ENCODE measurements at regions not wholly inside any gene's neighbourhood (a gene's known extent, or its start where the extent isn't known, plus 50 kb on each side); places are given as distances from the start of the nearest gene placed in this dataset.
A peak's percentile ranks its signal among the peaks of the same experiment; 100 is the strongest.
"Not testable (repeated sequence)": the region's sequence is repeated elsewhere in the genome, so short reads cannot be mapped to it uniquely, and the experiment has no call there.

DNA sequence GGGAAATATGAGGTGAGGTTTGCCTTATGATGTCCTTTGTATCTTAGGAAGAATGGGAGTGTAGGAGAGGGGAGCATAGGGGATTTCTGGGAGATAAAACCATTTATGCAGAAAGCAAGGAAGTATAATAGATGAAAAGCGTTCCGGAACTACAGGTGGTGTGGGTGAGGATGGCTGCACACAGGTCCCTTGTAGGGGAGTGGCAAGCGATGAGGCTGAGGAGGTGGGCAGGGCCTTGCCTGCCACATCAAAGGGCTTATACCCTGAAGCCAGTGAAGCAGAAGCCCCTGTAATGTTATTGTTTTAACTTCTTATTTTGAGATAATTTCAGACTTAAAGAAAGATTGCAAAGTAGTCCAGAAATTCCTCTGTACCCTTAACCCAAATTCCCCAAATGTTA lies 107.3 kb upstream of the IKBKE start:
- DNase-seq (ENCODE audit: low read depth) = not testable (repeated sequence)

DNA sequence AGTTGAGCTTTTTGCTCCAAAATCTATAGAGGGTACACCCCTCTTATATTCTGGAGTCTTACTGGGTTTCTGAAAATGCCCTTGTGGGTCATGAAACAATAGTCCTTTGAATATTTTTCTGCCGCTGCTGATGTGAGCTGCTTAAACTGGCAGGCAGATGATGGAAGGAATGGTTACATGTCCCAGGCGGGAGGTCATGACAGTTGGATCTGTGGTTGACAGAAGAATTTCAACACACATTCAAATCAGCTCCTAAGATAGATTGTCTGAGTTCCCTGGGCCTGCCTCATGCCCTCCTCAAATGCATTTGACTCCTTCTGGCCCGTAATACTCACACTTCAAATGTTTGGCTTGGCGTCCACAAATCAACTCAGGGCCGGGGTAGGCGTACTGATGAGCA lies 105.0 kb upstream of the IKBKE start:
- not testable (repeated sequence) for DNase-seq (ENCODE audit: low read depth)

DNA sequence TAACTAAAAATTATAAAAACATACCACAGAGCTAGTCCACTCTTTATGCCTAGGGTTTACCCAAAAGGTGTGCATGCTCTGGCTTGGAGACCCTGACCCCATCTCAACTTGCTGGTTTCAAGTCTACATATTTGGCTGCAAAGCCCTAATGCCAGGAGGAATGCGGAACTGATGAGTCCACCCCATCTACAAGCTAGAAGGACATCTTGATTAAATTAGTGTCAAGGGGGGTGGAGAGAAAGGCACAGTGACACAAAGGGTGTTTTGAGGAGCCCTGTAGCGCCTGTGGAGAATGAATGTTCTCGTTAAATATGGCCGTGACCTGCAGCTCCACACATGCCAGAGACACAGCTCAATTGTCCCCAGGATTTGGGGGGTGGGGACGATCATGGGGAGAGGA lies 104.1 kb upstream of the IKBKE start:
- DNase-seq (ENCODE audit: low read depth) = peak; percentile 44

DNA sequence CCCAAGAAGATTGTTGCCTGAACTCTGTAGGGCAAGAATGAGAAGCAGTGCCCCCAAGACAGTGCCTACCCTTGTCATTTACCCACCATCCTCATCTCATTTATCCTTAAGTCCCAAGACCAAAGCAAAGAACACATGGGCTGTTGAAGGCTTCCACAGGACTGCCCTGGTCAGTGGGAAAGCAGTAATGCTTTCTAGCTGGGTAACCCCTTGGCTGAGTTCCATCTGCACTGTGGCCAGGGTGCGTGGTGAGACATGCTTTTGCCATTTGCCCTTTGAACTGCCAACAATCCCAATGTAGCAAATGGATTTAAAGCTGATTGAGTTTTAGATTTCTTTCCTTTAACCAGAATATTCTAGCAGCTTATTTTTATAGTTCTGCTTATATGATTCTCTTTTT lies 103.5 kb upstream of the IKBKE start:
- DNase-seq (ENCODE audit: low read depth) = not testable (repeated sequence)

DNA sequence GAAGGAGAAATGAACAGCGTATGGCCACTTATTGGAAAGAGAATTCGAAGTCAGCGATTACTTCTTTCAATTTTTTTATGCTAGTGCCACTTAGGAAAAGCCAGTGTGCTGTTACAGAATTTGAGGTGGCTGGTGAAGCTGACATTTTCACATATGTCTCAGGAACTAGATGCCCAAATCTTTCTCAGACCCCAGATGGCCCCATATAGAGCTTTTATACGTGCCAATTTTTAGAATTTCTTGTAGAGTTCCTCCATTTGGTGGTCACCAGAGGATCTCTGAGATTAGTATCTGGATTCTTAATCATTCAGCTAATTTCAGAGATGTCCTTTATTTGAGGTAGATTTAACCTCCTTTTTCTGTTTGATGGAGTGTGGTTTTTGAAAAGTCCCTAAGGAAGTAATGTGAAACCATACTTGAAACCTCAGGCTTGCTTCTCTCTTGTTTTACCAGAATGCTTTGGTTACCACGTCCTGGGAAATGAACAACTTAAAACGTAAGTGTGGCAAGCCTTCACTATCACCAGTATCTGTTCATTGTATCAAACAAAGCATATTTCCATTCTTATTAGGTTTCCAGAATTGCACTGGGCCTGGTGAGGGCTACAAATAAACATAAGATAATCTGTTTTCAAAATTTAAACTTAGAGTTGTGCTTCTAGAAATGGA lies 102.2 kb upstream of the IKBKE start:
- DNase-seq (ENCODE audit: low read depth) = not testable (repeated sequence)

DNA sequence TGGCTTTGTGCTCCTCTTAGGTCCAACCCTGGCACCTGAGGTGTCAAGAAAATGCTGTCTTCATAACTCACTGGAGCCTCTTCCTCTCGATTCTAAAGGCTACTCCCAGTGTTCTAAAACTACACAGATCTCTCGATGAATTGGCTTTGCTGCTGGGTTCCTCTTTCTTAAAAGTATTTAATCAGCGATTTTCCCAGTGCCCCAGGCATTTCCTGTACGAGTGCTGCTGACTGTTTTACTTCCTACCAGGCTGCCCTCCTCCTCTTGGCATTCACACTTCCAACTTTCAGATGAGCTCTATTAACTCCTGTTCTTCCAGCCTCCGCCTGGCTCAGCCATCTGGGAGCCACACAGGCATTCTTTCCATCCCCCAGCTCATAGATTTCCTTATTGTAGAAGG lies 95.6 kb upstream of the IKBKE start:
- DNase-seq (ENCODE audit: low read depth) = not testable (repeated sequence)

DNA sequence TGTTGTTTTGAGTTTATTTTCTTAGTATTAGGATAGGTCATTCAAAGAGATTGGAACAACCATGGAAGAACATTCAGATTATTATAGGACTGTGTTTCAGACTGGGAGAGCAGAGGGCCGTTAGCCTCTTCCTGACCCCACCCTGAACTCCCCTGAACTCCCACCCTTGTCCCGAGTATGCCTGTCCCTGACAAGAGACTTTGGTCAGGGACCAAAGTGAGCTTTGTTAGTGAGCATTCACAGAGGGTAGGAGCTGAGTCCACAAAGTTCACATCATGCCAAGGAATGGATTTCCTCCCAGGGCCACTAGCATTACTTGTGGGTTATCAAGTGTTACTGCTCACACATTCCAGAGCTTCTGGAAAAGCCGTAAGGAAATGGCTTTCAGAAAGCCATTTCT lies 94.7 kb upstream of the IKBKE start:
- DNase-seq (ENCODE audit: low read depth) = not testable (repeated sequence)

DNA sequence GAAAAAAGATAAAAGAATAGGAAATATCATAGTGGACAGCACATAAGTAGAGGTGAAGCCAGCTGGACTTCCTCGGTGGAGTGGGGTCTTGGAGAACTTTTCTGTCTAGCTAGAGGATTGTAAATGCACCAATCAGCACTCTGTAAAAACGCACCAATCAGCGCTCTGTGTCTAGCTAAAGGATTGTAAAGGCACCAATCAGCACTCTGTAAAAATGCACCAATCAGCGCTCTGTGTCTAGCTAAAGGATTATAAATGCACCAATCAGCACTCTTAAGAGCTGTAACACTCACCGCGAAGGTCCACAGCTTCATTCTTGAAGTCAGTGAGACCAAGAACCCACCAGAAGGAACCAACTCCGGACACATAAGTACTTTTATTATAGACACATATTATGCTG lies 91.8 kb upstream of the IKBKE start:
- DNase-seq (ENCODE audit: low read depth) = not testable (repeated sequence)

DNA sequence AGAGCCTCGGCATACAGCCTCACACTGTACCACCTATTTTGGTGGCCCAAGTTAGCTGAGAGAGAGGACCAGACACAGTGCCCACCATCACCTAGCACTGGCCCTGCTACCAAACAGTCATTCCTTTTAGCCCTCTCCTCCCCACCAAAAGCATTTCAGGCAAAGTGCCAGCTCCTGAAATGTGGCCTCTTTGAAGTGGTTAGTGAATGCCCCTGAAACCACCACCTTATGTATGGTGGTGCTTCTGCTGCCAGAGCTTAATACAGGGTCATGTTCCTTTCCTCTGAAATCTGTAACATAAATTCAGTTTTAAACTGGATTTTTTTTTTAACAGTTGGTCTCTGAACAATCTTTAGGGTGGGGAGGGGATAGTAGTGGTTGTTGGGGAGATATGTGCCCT lies 91.0 kb upstream of the IKBKE start:
- DNase-seq (ENCODE audit: low read depth) = not testable (repeated sequence)

DNA sequence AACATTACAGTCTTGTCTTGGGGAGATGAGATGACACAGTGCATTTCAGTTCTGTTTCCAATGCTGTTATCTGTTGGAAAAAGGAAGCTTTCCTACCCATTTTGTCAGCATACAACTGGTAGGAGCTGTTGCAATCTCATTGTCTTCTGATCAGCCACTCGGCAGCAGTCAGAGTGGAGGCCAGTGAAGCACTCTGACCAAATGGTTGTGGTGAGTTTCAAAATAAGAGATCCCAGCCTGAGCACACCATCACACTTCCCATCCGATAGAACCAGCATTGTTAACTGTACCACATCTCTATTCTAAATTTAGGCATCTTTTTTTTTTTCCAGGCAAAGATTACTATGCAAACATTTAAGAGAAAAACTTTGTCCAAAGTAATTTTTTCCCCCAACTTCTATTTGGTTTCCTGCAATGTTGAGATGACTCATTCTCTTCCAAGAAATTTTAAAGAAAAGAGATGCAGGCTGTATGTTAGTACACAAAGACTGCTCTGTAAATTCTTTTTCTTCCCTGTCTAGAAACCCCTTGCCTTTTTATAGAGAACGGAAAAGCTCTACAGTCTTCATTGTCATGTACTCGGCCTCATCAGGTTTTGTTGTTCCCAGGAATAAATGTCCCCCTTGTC lies 90.0 kb upstream of the IKBKE start:
- DNase-seq (ENCODE audit: low read depth) = peak; percentile 23

DNA sequence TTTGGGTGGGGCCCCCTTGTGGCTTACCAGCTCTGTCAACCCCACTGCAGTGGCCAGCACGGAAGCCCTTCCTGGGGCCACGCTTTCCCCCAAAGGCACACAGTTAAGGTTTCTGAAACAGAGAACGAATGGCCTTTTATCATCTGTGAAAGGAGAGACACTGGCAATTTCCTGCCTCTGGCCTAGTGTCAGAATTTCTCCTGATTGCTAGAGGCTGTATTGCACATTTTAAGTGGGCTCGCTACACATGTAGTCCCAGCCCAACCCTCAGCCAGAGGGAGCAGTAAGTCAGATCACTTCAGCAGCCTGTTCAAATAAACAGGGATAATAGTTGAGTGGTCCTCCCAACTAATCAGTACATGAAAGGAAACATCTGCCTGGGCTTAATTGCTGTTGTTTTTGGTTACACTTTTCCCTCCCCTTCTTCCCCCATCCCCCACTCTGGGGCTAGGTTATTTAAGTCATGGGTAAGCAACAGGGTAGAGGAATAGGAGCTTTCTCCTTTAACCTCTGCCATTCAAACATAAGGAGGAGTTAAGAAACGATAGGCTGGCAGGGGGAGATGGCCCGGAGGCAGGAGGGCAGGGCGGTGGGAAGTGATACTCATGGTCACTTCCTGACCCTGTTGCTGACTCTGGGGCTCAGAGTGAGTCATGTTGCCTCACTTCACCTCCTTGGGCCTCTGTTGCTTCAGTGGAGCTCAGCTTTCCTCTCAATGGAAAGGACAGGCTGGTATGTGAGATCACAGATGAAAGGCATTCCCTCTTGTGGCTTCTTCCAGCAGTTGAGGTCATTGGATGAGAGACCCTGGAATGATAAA lies 89.3 kb upstream of the IKBKE start:
- peak; percentile 2 for DNase-seq (ENCODE audit: low read depth)

DNA sequence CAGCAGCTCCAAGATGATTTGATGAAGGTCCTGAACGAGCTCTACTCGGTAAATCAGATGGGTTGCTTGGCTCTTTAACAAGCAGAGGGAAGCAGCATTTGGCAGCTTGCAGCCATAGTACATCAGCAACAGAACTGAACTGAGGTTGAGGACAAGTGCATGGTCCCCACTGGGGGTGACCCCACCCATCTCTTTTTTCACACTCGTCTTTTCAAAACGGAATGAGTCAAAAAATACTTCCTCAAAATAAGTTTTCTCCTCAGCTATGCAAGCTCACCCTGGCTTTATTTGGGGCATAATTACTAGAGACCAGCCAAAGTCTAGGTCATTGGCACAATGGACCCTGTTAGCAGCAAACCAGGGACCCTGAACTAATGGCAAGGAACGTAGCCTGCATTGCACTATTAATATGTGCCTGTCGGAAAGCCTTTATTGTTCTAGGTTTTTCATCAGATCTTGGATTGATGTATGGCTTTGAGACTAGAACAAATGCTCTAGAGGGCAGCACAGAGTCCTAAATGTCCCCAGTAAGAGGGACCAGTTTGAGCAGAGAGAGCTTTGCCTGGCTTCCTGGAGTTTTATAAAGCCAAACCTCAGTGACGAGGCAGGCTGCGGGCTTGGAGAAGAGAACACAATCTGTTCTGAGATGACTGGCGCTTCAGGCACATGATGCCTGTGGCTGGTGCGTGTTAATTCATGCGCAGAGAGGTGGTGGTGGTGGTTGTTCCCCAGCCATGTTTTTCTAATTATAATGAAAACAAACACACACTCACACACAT lies 86.1 kb upstream of the IKBKE start:
- peak; percentile 60 for DNase-seq (ENCODE audit: low read depth)

DNA sequence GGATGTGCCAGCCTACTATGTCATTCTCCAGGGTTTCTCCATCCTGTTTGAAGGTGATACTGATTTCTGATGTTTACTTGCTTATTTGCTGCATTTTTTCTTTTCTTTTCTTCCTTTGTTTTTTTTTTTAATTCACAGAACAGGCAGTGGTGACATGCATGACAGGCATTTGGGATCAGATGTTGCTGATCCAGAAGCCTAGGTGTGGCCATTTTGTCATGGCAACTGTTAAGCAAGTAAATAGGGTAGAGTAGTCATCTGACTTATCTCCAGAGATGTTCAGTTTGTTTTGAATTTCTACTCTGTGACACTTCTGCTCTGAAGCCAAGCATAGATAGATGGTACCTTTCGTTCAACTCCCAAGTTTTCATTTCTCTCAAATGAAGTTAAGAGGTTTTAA lies 85.4 kb upstream of the IKBKE start:
- not testable (repeated sequence) for DNase-seq (ENCODE audit: low read depth)

DNA sequence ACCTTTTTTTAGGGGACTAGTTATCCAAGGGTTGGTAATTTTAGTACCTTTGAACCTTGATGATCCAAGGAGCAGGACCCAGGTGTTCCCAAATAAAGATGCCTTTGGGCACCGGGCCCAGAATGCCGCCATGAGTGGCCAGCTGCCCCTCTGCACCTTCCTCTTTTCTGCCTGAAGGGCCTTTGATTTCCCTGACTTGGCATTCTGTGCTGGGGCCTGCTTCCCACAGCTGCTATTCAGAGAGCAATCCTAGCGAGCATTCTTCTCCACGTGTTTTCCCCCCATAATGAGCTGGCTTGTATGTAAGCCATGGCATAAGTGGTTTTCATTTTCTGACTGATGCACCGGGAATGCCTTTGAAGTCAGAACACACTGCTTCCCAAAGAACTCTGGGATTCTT lies 82.6 kb upstream of the IKBKE start:
- DNase-seq (ENCODE audit: low read depth) = not testable (repeated sequence)

DNA sequence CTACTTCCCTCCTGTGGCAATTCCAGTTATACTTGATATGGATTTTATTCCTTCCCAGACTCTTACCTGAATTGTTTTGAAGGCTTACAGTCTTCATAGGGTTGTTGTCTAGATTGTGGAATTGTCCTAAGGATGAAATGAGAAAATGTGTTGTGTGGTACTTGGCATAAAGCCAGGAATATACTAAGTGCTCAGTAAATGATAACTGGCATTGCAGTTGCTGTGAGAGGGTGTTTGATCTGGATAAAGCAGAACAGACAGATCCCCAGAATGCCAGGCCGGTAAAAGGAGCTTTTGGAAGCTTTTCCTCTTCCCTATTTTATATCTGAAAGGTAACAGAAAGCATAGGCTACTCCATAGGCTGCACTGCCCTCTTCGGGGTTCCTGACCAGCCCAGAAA lies 78.4 kb upstream of the IKBKE start:
- not testable (repeated sequence) for DNase-seq (ENCODE audit: low read depth)

DNA sequence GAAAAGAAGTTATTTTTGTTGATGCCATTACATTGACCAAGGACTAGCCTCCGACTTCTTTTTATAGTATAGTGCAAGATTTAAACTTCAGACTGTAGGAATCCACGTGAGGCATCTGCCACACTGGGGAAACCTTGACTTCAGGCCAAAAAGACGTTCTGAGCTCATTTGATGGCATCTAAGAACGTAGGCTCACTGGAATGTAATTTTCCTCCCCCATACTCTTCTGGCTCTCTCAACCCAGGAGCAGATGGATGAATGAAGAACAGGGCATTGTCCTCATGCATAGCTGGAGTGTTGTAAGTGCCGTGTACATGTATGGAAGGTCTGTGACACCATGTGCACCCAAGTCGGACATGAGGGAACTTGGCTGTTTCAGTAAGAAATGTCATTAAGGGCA lies 72.8 kb upstream of the IKBKE start:
- DNase-seq (ENCODE audit: low read depth) = not testable (repeated sequence)

DNA sequence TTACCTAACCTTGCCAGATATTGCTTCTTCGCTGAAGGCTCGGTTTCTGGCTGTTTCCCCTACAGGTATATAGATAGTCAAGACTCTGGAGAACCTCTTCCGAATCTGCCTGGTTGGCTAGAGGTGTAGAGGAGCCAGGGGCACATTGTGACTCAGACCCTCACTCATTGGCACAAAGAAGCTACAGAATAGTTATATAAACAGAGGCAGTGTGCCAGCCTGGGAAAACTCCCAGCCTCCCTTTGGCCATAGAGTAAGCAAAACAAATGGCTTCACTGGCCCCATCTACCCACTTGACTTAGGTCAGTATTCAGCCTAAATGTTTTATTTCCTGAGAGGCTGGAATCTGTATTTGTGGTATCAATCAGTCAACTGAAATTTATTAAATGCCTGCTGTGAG lies 72.0 kb upstream of the IKBKE start:
- not testable (repeated sequence) for DNase-seq (ENCODE audit: low read depth)

DNA sequence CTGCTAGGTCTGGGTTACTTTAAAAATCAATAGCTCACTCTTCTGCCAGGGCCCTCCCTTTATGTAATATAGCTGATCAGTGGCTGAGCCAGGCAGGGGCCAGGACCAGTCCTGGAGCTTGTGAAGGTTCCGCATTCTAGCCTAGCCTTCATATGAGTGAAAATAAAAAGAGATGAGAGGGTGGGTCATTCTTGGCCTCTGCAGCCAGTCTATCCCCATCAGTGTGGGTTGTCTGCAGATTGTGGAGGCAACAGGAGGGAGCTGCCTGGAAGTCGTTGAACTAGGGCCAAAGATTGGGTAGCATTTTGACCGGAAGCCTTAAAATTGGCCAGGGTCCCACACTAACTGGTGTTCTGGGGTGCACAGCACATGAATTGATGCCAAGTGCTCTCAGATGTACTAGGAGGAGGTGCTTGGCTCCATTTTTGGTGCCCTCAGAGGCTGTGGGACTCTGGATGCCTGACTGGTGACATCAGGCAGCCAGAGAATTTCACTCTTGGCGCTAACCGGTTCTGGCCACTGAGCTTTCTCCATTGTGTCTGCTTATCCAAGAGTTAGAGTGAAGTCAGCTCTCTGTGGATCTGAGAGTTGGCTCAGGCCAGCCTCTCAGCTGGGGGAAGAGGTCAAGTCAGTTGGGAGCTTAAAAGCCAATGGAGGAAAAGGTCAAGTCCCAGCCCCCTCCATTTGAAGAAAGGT lies 66.5 kb upstream of the IKBKE start:
- not testable (repeated sequence) for DNase-seq (ENCODE audit: low read depth)

DNA sequence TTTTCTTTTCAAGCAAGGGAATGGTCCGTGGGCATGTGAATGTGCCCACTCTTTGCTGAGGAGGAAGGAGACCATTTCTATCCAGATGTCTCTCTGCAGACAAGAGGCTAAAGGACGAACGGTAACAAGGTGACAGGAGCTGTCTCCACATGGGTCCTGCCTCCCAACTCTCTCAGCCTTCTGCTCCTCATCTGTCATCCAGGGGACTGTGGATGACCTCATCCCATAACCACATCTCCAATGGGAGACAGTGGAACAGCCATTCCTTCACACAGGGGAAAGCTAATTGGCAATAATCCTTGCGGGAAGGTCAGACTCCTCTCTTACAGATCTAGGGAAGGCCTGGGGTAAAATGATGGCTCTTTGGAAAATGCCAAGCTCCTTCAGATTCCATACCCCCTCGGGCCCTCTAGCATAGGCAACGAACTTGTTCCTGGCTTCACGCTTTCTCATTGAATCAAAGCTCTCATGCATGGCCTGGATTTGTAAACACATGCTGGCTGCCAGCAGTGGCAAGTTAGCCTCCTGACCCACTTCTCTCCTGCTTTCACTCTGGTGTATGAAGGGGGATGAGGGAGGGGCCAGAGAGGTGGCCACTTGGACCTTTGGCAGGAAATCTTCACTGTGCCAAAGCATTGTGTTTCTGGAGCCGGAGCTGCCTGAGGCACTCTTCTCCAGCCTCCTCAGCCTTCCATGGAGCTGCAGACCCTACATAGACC lies 65.8 kb upstream of the IKBKE start:
- DNase-seq (ENCODE audit: low read depth) = not testable (repeated sequence)

DNA sequence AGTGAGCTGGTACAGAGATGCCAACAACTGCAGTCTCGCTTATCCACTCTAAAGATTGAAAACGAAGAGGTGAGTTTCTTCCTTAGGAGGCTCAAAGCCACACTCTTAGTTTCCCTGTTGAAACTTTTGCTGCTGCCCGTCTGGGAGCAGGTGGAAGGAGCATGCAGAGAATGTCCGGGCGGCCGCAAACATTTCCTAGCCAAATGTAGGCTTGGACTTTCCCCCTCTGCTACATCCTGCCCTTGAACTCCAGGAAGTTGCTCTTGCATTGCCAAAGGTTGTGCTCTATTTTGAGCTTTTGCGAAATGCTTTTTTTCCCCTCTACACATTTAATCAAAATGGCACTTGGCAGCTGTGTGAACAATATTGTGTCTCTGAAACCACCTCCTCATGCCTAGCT lies 65.0 kb upstream of the IKBKE start:
- not testable (repeated sequence) for DNase-seq (ENCODE audit: low read depth)
